ENCODE measurements at regions not wholly inside any gene's neighbourhood (a gene's known extent, or its start where the extent isn't known, plus 50 kb on each side); places are given as distances from the start of the nearest gene placed in this dataset.

GRCh38 chr4:134687646-134688628 is 486.3 kb upstream of the PABPC4L start:
- DNase-seq (ENCODE audit: low spot score) = no peak
- Mint-ChIP-seq H3K36me3 (ENCODE audit: low read depth) (no peaks in the 10 kb centered on the region), H3K27ac (no peak overlapping the region), H3K9me3 (peaks cover 32% of the 10 kb centered on the region), H3K4me1 (ENCODE audit: low read depth) (no peaks in the 10 kb centered on the region), H3K27me3 (ENCODE audit: low read depth) (no peaks in the 10 kb centered on the region), H3K4me3 (ENCODE audit: low read depth) (no peak overlapping the region)
- intact Hi-C loops (cut with micrococcal nuclease) = no loop called here

GRCh38 chr4:134677209-134677814 is 475.7 kb upstream of the PABPC4L start:
- no peaks in the 10 kb centered on the region for H3K36me3 Mint-ChIP-seq (ENCODE audit: low read depth)
- peaks cover 34% of the 10 kb centered on the region for H3K9me3 Mint-ChIP-seq
- H3K27ac Mint-ChIP-seq = no peak overlapping the region
- intact Hi-C loops (cut with micrococcal nuclease) = no loop called here
- H3K4me3 Mint-ChIP-seq (ENCODE audit: low read depth) = no peak overlapping the region
- no peak for DNase-seq (ENCODE audit: low spot score)
- H3K4me1 Mint-ChIP-seq (ENCODE audit: low read depth) = no peaks in the 10 kb centered on the region
- no peaks in the 10 kb centered on the region for H3K27me3 Mint-ChIP-seq (ENCODE audit: low read depth)

GRCh38 chr4:134668237-134668636 is 466.6 kb upstream of the PABPC4L start:
- Mint-ChIP-seq H3K4me1 (ENCODE audit: low read depth) (no peaks in the 10 kb centered on the region), H3K27ac (no peak overlapping the region)

GRCh38 chr4:134666640-134667039 is 465.1 kb upstream of the PABPC4L start:
- H3K36me3 Mint-ChIP-seq (ENCODE audit: low read depth) = no peaks in the 10 kb centered on the region
- H3K9me3 Mint-ChIP-seq = peaks cover 8% of the 10 kb centered on the region
- intact Hi-C loops (cut with micrococcal nuclease) = no loop called here
- H3K27me3 Mint-ChIP-seq (ENCODE audit: low read depth) = no peaks in the 10 kb centered on the region
- no peak overlapping the region for H3K4me3 Mint-ChIP-seq (ENCODE audit: low read depth)
- no peak for DNase-seq (ENCODE audit: low spot score)
- H3K27ac Mint-ChIP-seq = no peak overlapping the region
- no peaks in the 10 kb centered on the region for H3K4me1 Mint-ChIP-seq (ENCODE audit: low read depth)

More at GRCh38 chr4:134668237-134668636, 466.6 kb upstream of the PABPC4L start:
- H3K9me3 Mint-ChIP-seq = peaks cover 4% of the 10 kb centered on the region
- no peak overlapping the region for H3K4me3 Mint-ChIP-seq (ENCODE audit: low read depth)
- no peaks in the 10 kb centered on the region for H3K36me3 Mint-ChIP-seq (ENCODE audit: low read depth)
- no peaks in the 10 kb centered on the region for H3K27me3 Mint-ChIP-seq (ENCODE audit: low read depth)
- intact Hi-C loops (cut with micrococcal nuclease) = no loop called here
- no peak for DNase-seq (ENCODE audit: low spot score)

- intact Hi-C loops (cut with micrococcal nuclease) = no loop called here
- Mint-ChIP-seq H3K27me3 (ENCODE audit: low read depth) (no peaks in the 10 kb centered on the region), H3K27ac (no peak overlapping the region), H3K4me1 (ENCODE audit: low read depth) (no peaks in the 10 kb centered on the region), H3K4me3 (ENCODE audit: low read depth) (no peak overlapping the region), H3K9me3 (peaks cover 13% of the 10 kb centered on the region), H3K36me3 (ENCODE audit: low read depth) (no peaks in the 10 kb centered on the region)
- no peak for DNase-seq (ENCODE audit: low spot score)
These were observed 463.8 kb upstream of the PABPC4L start for GRCh38 chr4:134665429-134665828.

GRCh38 chr4:134663742-134664141 is 462.2 kb upstream of the PABPC4L start:
- peaks cover 13% of the 10 kb centered on the region for H3K9me3 Mint-ChIP-seq
- DNase-seq (ENCODE audit: low spot score) = no peak
- no peak overlapping the region for H3K4me3 Mint-ChIP-seq (ENCODE audit: low read depth)
- intact Hi-C loops (cut with micrococcal nuclease) = no loop called here
- H3K27ac Mint-ChIP-seq = no peak overlapping the region
- H3K27me3 Mint-ChIP-seq (ENCODE audit: low read depth) = no peaks in the 10 kb centered on the region
- H3K4me1 Mint-ChIP-seq (ENCODE audit: low read depth) = no peaks in the 10 kb centered on the region
- H3K36me3 Mint-ChIP-seq (ENCODE audit: low read depth) = no peaks in the 10 kb centered on the region

- Mint-ChIP-seq H3K36me3 (ENCODE audit: low read depth) (no peaks in the 10 kb centered on the region), H3K4me3 (ENCODE audit: low read depth) (no peak overlapping the region), H3K9me3 (peaks cover 3% of the 10 kb centered on the region), H3K4me1 (ENCODE audit: low read depth) (no peaks in the 10 kb centered on the region), H3K27ac (no peak overlapping the region), H3K27me3 (ENCODE audit: low read depth) (no peaks in the 10 kb centered on the region)
- DNase-seq (ENCODE audit: low spot score) = no peak
- intact Hi-C loops (cut with micrococcal nuclease) = no loop called here
These were observed 448.9 kb upstream of the PABPC4L start for GRCh38 chr4:134650461-134650860.

- no peak for DNase-seq (ENCODE audit: low spot score)
- no peaks in the 10 kb centered on the region for H3K4me1 Mint-ChIP-seq (ENCODE audit: low read depth)
- intact Hi-C loops (cut with micrococcal nuclease) = no loop called here
- H3K36me3 Mint-ChIP-seq (ENCODE audit: low read depth) = no peaks in the 10 kb centered on the region
- H3K27me3 Mint-ChIP-seq (ENCODE audit: low read depth) = no peaks in the 10 kb centered on the region
- no peak overlapping the region for H3K4me3 Mint-ChIP-seq (ENCODE audit: low read depth)
- peaks cover 5% of the 10 kb centered on the region for H3K9me3 Mint-ChIP-seq
- no peak overlapping the region for H3K27ac Mint-ChIP-seq
These were observed 444.2 kb upstream of the PABPC4L start for GRCh38 chr4:134645778-134646177.

- no peak for DNase-seq (ENCODE audit: low spot score)
- Mint-ChIP-seq H3K27me3 (ENCODE audit: low read depth) (peaks cover 3% of the 10 kb centered on the region), H3K36me3 (ENCODE audit: low read depth) (no peaks in the 10 kb centered on the region), H3K4me1 (ENCODE audit: low read depth) (no peaks in the 10 kb centered on the region), H3K4me3 (ENCODE audit: low read depth) (no peak overlapping the region), H3K27ac (no peak overlapping the region), H3K9me3 (no peaks in the 10 kb centered on the region)
- intact Hi-C loops (cut with micrococcal nuclease) = no loop called here
These were observed 434.9 kb upstream of the PABPC4L start for GRCh38 chr4:134636338-134637051.

- Mint-ChIP-seq H3K4me1 (ENCODE audit: low read depth) (no peaks in the 10 kb centered on the region), H3K36me3 (ENCODE audit: low read depth) (no peaks in the 10 kb centered on the region), H3K27me3 (ENCODE audit: low read depth) (peaks cover 3% of the 10 kb centered on the region), H3K27ac (no peak overlapping the region), H3K9me3 (no peaks in the 10 kb centered on the region), H3K4me3 (ENCODE audit: low read depth) (no peak overlapping the region)
- DNase-seq (ENCODE audit: low spot score) = no peak
- intact Hi-C loops (cut with micrococcal nuclease) = no loop called here
These were observed 432.7 kb upstream of the PABPC4L start for GRCh38 chr4:134634301-134634700.

- Mint-ChIP-seq H3K27ac (no peak overlapping the region), H3K36me3 (ENCODE audit: low read depth) (no peaks in the 10 kb centered on the region), H3K4me3 (ENCODE audit: low read depth) (no peak overlapping the region), H3K9me3 (no peaks in the 10 kb centered on the region), H3K27me3 (ENCODE audit: low read depth) (peaks cover 3% of the 10 kb centered on the region), H3K4me1 (ENCODE audit: low read depth) (no peaks in the 10 kb centered on the region)
- no peak for DNase-seq (ENCODE audit: low spot score)
- intact Hi-C loops (cut with micrococcal nuclease) = no loop called here
These were observed 430.5 kb upstream of the PABPC4L start for GRCh38 chr4:134632056-134632455.

GRCh38 chr4:134628066-134628465 is 426.5 kb upstream of the PABPC4L start:
- intact Hi-C loops (cut with micrococcal nuclease) = no loop called here
- no peak for DNase-seq (ENCODE audit: low spot score)
- Mint-ChIP-seq H3K36me3 (ENCODE audit: low read depth) (no peaks in the 10 kb centered on the region), H3K27me3 (ENCODE audit: low read depth) (no peaks in the 10 kb centered on the region), H3K27ac (no peak overlapping the region), H3K4me3 (ENCODE audit: low read depth) (no peak overlapping the region), H3K4me1 (ENCODE audit: low read depth) (no peaks in the 10 kb centered on the region), H3K9me3 (no peaks in the 10 kb centered on the region)

GRCh38 chr4:134627366-134627765 is 425.8 kb upstream of the PABPC4L start:
- H3K4me3 Mint-ChIP-seq (ENCODE audit: low read depth) = no peak overlapping the region
- DNase-seq (ENCODE audit: low spot score) = no peak
- H3K36me3 Mint-ChIP-seq (ENCODE audit: low read depth) = no peaks in the 10 kb centered on the region
- intact Hi-C loops (cut with micrococcal nuclease) = no loop called here
- no peak overlapping the region for H3K27ac Mint-ChIP-seq
- no peaks in the 10 kb centered on the region for H3K9me3 Mint-ChIP-seq
- H3K27me3 Mint-ChIP-seq (ENCODE audit: low read depth) = no peaks in the 10 kb centered on the region
- no peaks in the 10 kb centered on the region for H3K4me1 Mint-ChIP-seq (ENCODE audit: low read depth)
